MM.1S (cell line): ENCODE measurements at regions not wholly inside any gene's neighbourhood (a gene's known extent, or its start where the extent isn't known, plus 50 kb on each side); places are given as distances from the start of the nearest gene placed in this dataset.

ENCODE experiments used
- EZH2 ChIP-seq: fragments of 300-600 bp; sonication (generic); optimal IDR thresholded peaks from 2 replicates; pipeline ENCODE3; 2017; ENCODE audit warnings: low read depth, mild to moderate bottlenecking, antibody characterized with exemption, low read length, mixed read lengths
- EZH2phosphoT487 ChIP-seq: fragments of 300-600 bp; sonication (generic); IDR thresholded peaks from 2 replicates; pipeline ENCODE4 v1.6.1; 2018; ENCODE audit warnings: antibody characterized with exemption, low read length
- TF ChIP-seq, protein P1 (sequence below): fragments of 300-600 bp; sonication (generic); IDR thresholded peaks from 2 replicates; pipeline ENCODE4 v1.5.1; 2016; ENCODE audit warnings: antibody characterized with exemption, low read length, mixed read lengths

DNA sequence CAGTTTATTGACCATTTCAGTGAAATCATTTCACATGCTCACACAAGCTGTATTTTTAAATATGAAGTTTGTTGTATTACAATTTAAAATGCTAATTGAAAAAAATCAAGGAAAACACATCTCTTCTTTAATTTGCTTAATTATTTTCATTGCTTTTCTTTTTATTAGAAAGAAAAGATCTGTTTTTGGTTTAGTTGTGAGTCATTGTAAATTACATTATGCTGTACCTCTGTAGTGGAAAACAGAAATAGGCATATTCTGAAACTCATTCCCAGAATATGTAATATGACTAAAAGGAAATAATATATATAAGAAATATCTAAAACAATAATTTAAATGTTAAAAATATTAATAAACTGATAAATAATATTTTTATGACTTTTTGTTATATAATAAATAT is 161.9 kb downstream of the HGF start:
- TF ChIP-seq, protein P1, sequence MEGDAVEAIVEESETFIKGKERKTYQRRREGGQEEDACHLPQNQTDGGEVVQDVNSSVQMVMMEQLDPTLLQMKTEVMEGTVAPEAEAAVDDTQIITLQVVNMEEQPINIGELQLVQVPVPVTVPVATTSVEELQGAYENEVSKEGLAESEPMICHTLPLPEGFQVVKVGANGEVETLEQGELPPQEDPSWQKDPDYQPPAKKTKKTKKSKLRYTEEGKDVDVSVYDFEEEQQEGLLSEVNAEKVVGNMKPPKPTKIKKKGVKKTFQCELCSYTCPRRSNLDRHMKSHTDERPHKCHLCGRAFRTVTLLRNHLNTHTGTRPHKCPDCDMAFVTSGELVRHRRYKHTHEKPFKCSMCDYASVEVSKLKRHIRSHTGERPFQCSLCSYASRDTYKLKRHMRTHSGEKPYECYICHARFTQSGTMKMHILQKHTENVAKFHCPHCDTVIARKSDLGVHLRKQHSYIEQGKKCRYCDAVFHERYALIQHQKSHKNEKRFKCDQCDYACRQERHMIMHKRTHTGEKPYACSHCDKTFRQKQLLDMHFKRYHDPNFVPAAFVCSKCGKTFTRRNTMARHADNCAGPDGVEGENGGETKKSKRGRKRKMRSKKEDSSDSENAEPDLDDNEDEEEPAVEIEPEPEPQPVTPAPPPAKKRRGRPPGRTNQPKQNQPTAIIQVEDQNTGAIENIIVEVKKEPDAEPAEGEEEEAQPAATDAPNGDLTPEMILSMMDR: no peak
- no peak for TF ChIP-seq EZH2
- TF ChIP-seq EZH2phosphoT487: no peak
